HEK293 (cell line): ENCODE measurements at regions not wholly inside any gene's neighbourhood (a gene's known extent, or its start where the extent isn't known, plus 50 kb on each side); places are given as distances from the start of the nearest gene placed in this dataset.

ENCODE experiments used
- CTCF ChIA-PET: fragments of 350-600 bp; formaldehyde crosslinking; extraction: SDS; loops from one replicate; lab custom pipeline; 2021; ENCODE audit warnings: antibody characterized with exemption; lab: Yijun Ruan, JAX
- POLR2A ChIA-PET: fragments of 300-600 bp; formaldehyde crosslinking; extraction: SDS; loops from one replicate; lab custom pipeline; 2020; ENCODE audit warnings: antibody characterized with exemption, inconsistent platforms; lab: Yijun Ruan, JAX
- H3K27ac ChIP-seq: fragments of 200-500 bp; sonication (Bioruptor generic); 2 replicates; pipeline ENCODE4 v1.5.1; 2014; ENCODE audit warnings: low read depth, low read length, control low read depth, inconsistent platforms; ENCODE audit errors: extremely low read depth
- H3K36me3 ChIP-seq, 2 experiments: fragments of 200-500 bp in 1 of 2; sonication (Bioruptor generic) in 1 of 2; 1 replicate in 1 of 2; 2 replicates in 1 of 2; pipeline ENCODE4 v1.5.1; 2014 to 2017; ENCODE audit warnings: inconsistent platforms in 2 of 2, low read length in 2 of 2; ENCODE audit not compliant: control insufficient read depth in 2 of 2, insufficient read depth in 1 of 2
- H3K4me1 ChIP-seq: fragments of 200-500 bp; sonication (Bioruptor generic); 2 replicates; pipeline ENCODE4 v1.5.1; 2014; ENCODE audit warnings: mild to moderate bottlenecking, low read length, inconsistent platforms; ENCODE audit not compliant: control insufficient read depth, insufficient read depth
- H3K4me3 ChIP-seq: 2 replicates; pipeline ENCODE4 v1.5.1; 2011; ENCODE audit warnings: low read depth, mild to moderate bottlenecking, control low read depth, low read length, moderate library complexity
- H3K9me3 ChIP-seq: fragments of 200-500 bp; sonication (Bioruptor generic); 2 replicates; pipeline ENCODE4 v1.5.1; 2014; ENCODE audit warnings: low read depth, low read length, inconsistent platforms; ENCODE audit not compliant: control insufficient read depth, insufficient read depth
- BCL11B ChIP-seq: fragments of 450-650 bp; formaldehyde crosslinking; IDR thresholded peaks from 2 replicates; pipeline ENCODE4 v1.5.1; 2016; ENCODE audit warnings: low read depth, missing biosample characterization, missing genetic modification characterization
- FEZF1 ChIP-seq: fragments of 450-650 bp; formaldehyde crosslinking; IDR thresholded peaks from 2 replicates; pipeline ENCODE4 v1.5.1; 2016; ENCODE audit warnings: missing biosample characterization, missing genetic modification characterization
- GLIS1 ChIP-seq: fragments of 450-650 bp; formaldehyde crosslinking; IDR thresholded peaks from 2 replicates; pipeline ENCODE4 v1.5.1; 2016; ENCODE audit warnings: missing biosample characterization, missing genetic modification characterization
- GLIS2 ChIP-seq: fragments of 450-650 bp; formaldehyde crosslinking; IDR thresholded peaks from 2 replicates; pipeline ENCODE4 v1.5.1; 2016; ENCODE audit warnings: missing biosample characterization, missing genetic modification characterization
- MZF1 ChIP-seq: fragments of 450-650 bp; formaldehyde crosslinking; IDR thresholded peaks from 2 replicates; pipeline ENCODE4 v1.5.1; 2017; ENCODE audit warnings: missing biosample characterization, missing genetic modification characterization, borderline replicate concordance
- TRIM28 ChIP-seq: IDR thresholded peaks from 2 replicates; pipeline ENCODE4 v1.6.1; 2011; ENCODE audit warnings: low read length, control low read depth, borderline replicate concordance
- YY1 ChIP-seq: fragments of 450-650 bp; formaldehyde crosslinking; IDR thresholded peaks from 2 replicates; pipeline ENCODE4 v1.5.1; 2018; ENCODE audit warnings: missing biosample characterization, missing genetic modification characterization
- ZBTB10 ChIP-seq: fragments of 450-650 bp; formaldehyde crosslinking; IDR thresholded peaks from 2 replicates; pipeline ENCODE4 v1.5.1; 2016; ENCODE audit warnings: missing biosample characterization, missing genetic modification characterization
- ZBTB17 ChIP-seq: fragments of 450-650 bp; formaldehyde crosslinking; IDR thresholded peaks from 2 replicates; pipeline ENCODE4 v1.5.1; 2016; ENCODE audit warnings: missing biosample characterization, missing genetic modification characterization
- ZBTB6 ChIP-seq: fragments of 450-650 bp; formaldehyde crosslinking; IDR thresholded peaks from 2 replicates; pipeline ENCODE4 v1.5.1; 2017; ENCODE audit warnings: missing biosample characterization, missing genetic modification characterization
- ZFP3 ChIP-seq: fragments of 450-650 bp; formaldehyde crosslinking; IDR thresholded peaks from 2 replicates; pipeline ENCODE4 v1.5.1; 2016; ENCODE audit warnings: low read depth, missing biosample characterization, missing genetic modification characterization
- ZNF335 ChIP-seq: fragments of 450-650 bp; formaldehyde crosslinking; conservative IDR thresholded peaks from 2 replicates; pipeline ENCODE4 v1.5.1; 2016; ENCODE audit warnings: missing biosample characterization, missing genetic modification characterization
- ZNF394 ChIP-seq: fragments of 450-650 bp; formaldehyde crosslinking; IDR thresholded peaks from 2 replicates; pipeline ENCODE4 v1.5.1; 2016; ENCODE audit warnings: missing biosample characterization, missing genetic modification characterization, mild to moderate bottlenecking, moderate library complexity, borderline replicate concordance
- ZNF398 ChIP-seq: fragments of 450-650 bp; formaldehyde crosslinking; IDR thresholded peaks from 2 replicates; pipeline ENCODE4 v1.5.1; 2017; ENCODE audit warnings: missing biosample characterization, missing genetic modification characterization
- ZNF473 ChIP-seq: fragments of 450-650 bp; formaldehyde crosslinking; IDR thresholded peaks from 2 replicates; pipeline ENCODE4 v1.5.1; 2017; ENCODE audit warnings: missing biosample characterization, missing genetic modification characterization
- ZNF488 ChIP-seq: fragments of 450-650 bp; formaldehyde crosslinking; IDR thresholded peaks from 2 replicates; pipeline ENCODE4 v1.5.1; 2016; ENCODE audit warnings: missing biosample characterization, missing genetic modification characterization
- ZNF549 ChIP-seq: fragments of 450-650 bp; IDR thresholded peaks from 2 replicates; pipeline ENCODE4 v1.5.1; 2018; ENCODE audit warnings: missing biosample characterization, missing genetic modification characterization, mild to moderate bottlenecking, inconsistent platforms, moderate library complexity
- ZNF626 ChIP-seq: fragments of 450-650 bp; sonication (Bioruptor Pico); formaldehyde crosslinking; IDR thresholded peaks from 2 replicates; pipeline ENCODE4 v1.5.1; 2018; ENCODE audit warnings: missing biosample characterization, missing genetic modification characterization, inconsistent platforms
- ZNF677 ChIP-seq: fragments of 450-650 bp; IDR thresholded peaks from 2 replicates; pipeline ENCODE4 v1.5.0; 2018; ENCODE audit warnings: missing biosample characterization, mild to moderate bottlenecking, missing genetic modification characterization, moderate library complexity
- TF ChIP-seq, protein P1 (sequence below): fragments of 450-650 bp; formaldehyde crosslinking; IDR thresholded peaks from 2 replicates; pipeline ENCODE4 v1.5.1; 2016; ENCODE audit warnings: missing biosample characterization, missing genetic modification characterization
- TF ChIP-seq, protein P2 (sequence below): fragments of 450-650 bp; formaldehyde crosslinking; IDR thresholded peaks from 2 replicates; pipeline ENCODE4 v1.5.1; 2016; ENCODE audit warnings: missing biosample characterization, missing genetic modification characterization, borderline replicate concordance

GRCh38 chr9:81145331-81145963, 543.9 kb downstream of the TLE1 start:
- POLR2A ChIA-PET: no interaction called here
- Histone ChIP-seq H3K36me3 (no peaks in the 10 kb centered on the region), H3K9me3 (no peaks in the 10 kb centered on the region), H3K27ac (no peak overlapping the region), H3K4me3 (no peak overlapping the region), H3K4me1 (peaks cover 2% of the 10 kb centered on the region; the same call in 1 of the 2 replicates)
- TF ChIP-seq GLIS1 (no peak), ZNF488 (no peak), BCL11B (tag by site-specific recombination) (no peak), MZF1 (tag by site-specific recombination) (no peak), TRIM28 (no peak), YY1 (tag by site-specific recombination) (no peak), ZFP3 (tag by site-specific recombination) (no peak), ZNF626 (tag by site-specific recombination) (no peak)
- TF ChIP-seq, protein P1, sequence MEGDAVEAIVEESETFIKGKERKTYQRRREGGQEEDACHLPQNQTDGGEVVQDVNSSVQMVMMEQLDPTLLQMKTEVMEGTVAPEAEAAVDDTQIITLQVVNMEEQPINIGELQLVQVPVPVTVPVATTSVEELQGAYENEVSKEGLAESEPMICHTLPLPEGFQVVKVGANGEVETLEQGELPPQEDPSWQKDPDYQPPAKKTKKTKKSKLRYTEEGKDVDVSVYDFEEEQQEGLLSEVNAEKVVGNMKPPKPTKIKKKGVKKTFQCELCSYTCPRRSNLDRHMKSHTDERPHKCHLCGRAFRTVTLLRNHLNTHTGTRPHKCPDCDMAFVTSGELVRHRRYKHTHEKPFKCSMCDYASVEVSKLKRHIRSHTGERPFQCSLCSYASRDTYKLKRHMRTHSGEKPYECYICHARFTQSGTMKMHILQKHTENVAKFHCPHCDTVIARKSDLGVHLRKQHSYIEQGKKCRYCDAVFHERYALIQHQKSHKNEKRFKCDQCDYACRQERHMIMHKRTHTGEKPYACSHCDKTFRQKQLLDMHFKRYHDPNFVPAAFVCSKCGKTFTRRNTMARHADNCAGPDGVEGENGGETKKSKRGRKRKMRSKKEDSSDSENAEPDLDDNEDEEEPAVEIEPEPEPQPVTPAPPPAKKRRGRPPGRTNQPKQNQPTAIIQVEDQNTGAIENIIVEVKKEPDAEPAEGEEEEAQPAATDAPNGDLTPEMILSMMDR (tag by site-specific recombination): no peak
- CTCF ChIA-PET: no interaction called here

GRCh38 chr9:81141961-81142360, 547.4 kb downstream of the TLE1 start:
- Histone ChIP-seq H3K4me1 (no peaks in the 10 kb centered on the region), H3K9me3 (no peaks in the 10 kb centered on the region), H3K4me3 (no peak overlapping the region), H3K36me3 (no peaks in the 10 kb centered on the region), H3K27ac (no peak overlapping the region)
- ChIA-PET CTCF (no interaction called here), POLR2A (no interaction called here)
- TF ChIP-seq ZNF473 (tag by site-specific recombination) (no peak), ZNF677 (tag by site-specific recombination) (no peak), ZNF549 (tag by site-specific recombination) (no peak), GLIS2 (no peak), FEZF1 (tag by site-specific recombination) (no peak), ZNF335 (no peak), ZNF398 (tag by site-specific recombination) (no peak), ZBTB17 (no peak), ZNF394 (no peak), ZBTB6 (no peak), ZBTB10 (tag by site-specific recombination) (no peak)
- TF ChIP-seq, protein P2, sequence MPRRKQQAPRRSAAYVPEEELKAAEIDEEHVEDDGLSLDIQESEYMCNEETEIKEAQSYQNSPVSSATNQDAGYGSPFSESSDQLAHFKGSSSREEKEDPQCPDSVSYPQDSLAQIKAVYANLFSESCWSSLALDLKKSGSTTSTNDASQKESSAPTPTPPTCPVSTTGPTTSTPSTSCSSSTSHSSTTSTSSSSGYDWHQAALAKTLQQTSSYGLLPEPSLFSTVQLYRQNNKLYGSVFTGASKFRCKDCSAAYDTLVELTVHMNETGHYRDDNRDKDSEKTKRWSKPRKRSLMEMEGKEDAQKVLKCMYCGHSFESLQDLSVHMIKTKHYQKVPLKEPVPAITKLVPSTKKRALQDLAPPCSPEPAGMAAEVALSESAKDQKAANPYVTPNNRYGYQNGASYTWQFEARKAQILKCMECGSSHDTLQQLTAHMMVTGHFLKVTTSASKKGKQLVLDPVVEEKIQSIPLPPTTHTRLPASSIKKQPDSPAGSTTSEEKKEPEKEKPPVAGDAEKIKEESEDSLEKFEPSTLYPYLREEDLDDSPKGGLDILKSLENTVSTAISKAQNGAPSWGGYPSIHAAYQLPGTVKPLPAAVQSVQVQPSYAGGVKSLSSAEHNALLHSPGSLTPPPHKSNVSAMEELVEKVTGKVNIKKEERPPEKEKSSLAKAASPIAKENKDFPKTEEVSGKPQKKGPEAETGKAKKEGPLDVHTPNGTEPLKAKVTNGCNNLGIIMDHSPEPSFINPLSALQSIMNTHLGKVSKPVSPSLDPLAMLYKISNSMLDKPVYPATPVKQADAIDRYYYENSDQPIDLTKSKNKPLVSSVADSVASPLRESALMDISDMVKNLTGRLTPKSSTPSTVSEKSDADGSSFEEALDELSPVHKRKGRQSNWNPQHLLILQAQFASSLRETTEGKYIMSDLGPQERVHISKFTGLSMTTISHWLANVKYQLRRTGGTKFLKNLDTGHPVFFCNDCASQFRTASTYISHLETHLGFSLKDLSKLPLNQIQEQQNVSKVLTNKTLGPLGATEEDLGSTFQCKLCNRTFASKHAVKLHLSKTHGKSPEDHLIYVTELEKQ (tag by site-specific recombination): no peak
